WERI-Rb-1 (cell line): ENCODE measurements at regions not wholly inside any gene's neighbourhood (a gene's known extent, or its start where the extent isn't known, plus 50 kb on each side); places are given as distances from the start of the nearest gene placed in this dataset.

Experiments used
- DNase-seq: peaks from one replicate; pipeline ENCODE4 v3.0.0-alpha.2; 2020
- H3K27ac ChIP-seq: fragments of 250-450 bp; sonication (Bioruptor Pico); 2 replicates; pipeline ENCODE4 v1.5.1; 2020; ENCODE audit warnings: mild to moderate bottlenecking, moderate library complexity
- H3K27me3 ChIP-seq: fragments of 250-450 bp; sonication (Bioruptor Pico); 2 replicates; pipeline ENCODE4 v1.5.1; 2021; ENCODE audit warnings: mild to moderate bottlenecking, low read depth, moderate library complexity; ENCODE audit not compliant: insufficient read depth, severe bottlenecking
- H3K36me3 ChIP-seq: fragments of 250-450 bp; sonication (Bioruptor Pico); 2 replicates; pipeline ENCODE4 v1.5.1; 2020; ENCODE audit warnings: mild to moderate bottlenecking, moderate library complexity
- H3K4me3 ChIP-seq: 2 replicates; pipeline ENCODE4 v1.5.1; 2011; ENCODE audit warnings: low read depth, mild to moderate bottlenecking, control low read depth, low read length
- H3K9me3 ChIP-seq: fragments of 250-450 bp; sonication (Bioruptor Pico); 2 replicates; pipeline ENCODE4 v1.5.1; 2021; ENCODE audit warnings: mild to moderate bottlenecking, moderate library complexity; ENCODE audit not compliant: severe bottlenecking
- TF ChIP-seq, protein P1 (sequence below): IDR thresholded peaks from 2 replicates; pipeline ENCODE4 v1.5.1; 2011; ENCODE audit warnings: low read depth, mild to moderate bottlenecking, control low read depth, inconsistent platforms, low read length

DNA sequence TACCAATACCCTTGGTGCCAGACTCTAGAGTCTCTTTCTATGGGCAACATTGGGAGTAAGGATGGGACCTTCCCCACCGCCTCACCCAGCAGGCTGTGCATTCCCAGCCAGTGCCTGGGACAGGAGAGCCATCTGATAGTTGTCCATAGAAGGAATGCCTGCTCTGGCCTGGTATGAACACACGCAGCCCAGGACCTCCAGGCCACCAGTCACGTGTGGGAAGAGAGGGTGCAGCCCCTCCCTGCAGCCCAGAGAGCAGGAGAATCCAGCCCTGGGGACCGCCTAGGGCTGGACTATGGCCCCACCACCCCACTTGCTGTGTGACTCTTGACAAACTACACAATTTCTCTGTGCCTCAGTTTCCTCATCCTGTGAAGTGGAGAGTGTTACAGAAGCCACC is 52.5 kb upstream of the ID2 start:
- TF ChIP-seq, protein P1, sequence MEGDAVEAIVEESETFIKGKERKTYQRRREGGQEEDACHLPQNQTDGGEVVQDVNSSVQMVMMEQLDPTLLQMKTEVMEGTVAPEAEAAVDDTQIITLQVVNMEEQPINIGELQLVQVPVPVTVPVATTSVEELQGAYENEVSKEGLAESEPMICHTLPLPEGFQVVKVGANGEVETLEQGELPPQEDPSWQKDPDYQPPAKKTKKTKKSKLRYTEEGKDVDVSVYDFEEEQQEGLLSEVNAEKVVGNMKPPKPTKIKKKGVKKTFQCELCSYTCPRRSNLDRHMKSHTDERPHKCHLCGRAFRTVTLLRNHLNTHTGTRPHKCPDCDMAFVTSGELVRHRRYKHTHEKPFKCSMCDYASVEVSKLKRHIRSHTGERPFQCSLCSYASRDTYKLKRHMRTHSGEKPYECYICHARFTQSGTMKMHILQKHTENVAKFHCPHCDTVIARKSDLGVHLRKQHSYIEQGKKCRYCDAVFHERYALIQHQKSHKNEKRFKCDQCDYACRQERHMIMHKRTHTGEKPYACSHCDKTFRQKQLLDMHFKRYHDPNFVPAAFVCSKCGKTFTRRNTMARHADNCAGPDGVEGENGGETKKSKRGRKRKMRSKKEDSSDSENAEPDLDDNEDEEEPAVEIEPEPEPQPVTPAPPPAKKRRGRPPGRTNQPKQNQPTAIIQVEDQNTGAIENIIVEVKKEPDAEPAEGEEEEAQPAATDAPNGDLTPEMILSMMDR: no peak
- no peak for DNase-seq
- H3K27me3 ChIP-seq: no peaks in the 10 kb centered on the region
- H3K4me3 ChIP-seq: no peak overlapping the region
- no peaks in the 10 kb centered on the region for H3K9me3 ChIP-seq
- no peaks in the 10 kb centered on the region for H3K36me3 ChIP-seq
- no peak overlapping the region for H3K27ac ChIP-seq

DNA sequence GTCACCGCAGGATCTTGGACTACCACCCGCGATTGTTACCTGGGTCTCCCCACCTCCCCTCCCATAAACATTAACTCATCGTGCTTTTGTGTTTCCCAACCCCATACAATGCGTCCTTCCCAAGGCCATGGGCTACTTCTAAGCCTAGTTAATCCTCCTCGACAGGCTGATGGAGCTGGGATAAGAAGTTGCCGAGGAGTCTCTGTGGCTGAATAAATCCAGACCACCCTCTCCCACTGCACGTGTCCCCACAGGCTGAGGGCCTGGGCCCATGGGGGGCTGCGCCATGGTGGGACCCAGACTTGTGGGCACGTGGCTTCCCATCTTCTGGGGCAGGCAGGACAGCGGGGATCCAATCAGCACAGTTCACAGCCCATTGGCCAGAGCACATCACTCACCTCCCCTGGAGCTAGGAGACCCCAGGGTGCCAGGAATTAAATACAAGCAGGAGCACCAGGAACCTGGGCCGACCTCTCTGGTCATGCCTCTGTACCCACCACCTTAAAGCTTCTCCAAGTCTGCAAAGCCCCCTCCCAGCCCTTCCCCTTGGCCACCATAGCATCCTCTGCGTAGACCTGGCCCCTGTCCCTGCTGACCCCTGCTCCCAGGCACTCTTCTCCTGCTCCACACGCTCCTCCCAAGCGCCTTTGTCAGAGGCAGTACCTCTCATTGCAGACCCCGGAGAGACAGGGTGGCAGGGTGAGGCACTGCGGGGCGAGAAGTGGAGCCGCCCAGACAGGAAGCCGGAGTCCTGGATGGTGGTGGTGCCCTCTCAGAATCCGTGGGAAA is 51.0 kb upstream of the ID2 start:
- Histone ChIP-seq H3K27ac (peak overlapping the region; percentile 40), H3K27me3 (no peaks in the 10 kb centered on the region), H3K4me3 (no peak overlapping the region), H3K9me3 (no peaks in the 10 kb centered on the region), H3K36me3 (no peaks in the 10 kb centered on the region)
- TF ChIP-seq, protein P1: no peak
- DNase-seq: peak; percentile 66

DNA sequence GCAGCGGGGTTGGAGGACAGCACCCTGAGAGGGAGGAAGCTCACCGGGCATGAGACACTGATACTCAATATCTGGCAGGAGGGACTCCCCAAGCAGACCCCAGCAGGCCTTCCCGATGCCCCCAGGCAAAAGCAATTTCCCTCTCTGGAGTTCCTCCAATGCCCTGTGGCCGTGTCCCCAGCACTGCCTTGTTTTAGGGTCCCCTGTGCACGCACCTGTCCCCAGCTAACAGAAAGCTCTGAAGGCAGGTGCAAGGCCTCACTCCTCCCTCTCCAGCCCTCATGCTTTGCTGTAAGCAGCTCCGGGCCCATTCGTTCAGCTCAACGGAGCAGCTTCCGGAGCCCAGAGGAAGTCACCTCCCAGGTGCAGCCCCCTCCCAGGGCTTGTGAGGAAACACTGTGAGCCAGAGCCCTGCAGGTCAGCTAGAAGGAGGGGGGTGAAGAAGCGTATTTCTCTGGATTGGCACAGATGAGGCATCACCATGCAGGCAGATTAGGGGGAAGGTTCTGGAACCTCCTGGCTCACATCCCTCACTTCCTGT is 50.3 kb upstream of the ID2 start:
- H3K9me3 ChIP-seq: no peaks in the 10 kb centered on the region
- TF ChIP-seq, protein P1: no peak
- no peak overlapping the region for H3K4me3 ChIP-seq
- H3K27me3 ChIP-seq: no peaks in the 10 kb centered on the region
- H3K27ac ChIP-seq: peak overlapping the region; percentile 35; the same call in 1 of the 2 replicates
- no peaks in the 10 kb centered on the region for H3K36me3 ChIP-seq
- DNase-seq: no peak
